ENCODE measurements at regions not wholly inside any gene's neighbourhood (a gene's known extent, or its start where the extent isn't known, plus 50 kb on each side); places are given as distances from the start of the nearest gene placed in this dataset.

DNA sequence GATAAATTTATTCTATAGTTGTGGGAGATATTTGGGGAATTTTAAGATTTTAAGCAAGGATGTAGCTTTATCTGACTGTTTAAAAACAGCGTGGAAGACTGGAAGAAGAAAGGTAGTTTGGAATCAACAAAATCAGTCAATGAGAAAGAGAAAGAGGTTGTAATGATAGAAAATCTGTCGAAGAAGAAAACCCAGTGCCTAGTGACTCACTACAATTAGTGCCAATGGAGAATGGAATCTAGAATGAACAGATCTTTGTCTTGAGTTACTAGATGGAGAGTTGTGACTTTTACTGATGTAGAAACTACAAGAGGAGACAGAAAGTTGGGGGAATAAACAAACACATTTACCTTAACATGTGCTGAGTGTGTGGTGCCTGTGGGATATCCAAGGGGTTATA, 577.8 kb upstream of the NR5A2 start:
- TF ChIP-seq, protein P1, sequence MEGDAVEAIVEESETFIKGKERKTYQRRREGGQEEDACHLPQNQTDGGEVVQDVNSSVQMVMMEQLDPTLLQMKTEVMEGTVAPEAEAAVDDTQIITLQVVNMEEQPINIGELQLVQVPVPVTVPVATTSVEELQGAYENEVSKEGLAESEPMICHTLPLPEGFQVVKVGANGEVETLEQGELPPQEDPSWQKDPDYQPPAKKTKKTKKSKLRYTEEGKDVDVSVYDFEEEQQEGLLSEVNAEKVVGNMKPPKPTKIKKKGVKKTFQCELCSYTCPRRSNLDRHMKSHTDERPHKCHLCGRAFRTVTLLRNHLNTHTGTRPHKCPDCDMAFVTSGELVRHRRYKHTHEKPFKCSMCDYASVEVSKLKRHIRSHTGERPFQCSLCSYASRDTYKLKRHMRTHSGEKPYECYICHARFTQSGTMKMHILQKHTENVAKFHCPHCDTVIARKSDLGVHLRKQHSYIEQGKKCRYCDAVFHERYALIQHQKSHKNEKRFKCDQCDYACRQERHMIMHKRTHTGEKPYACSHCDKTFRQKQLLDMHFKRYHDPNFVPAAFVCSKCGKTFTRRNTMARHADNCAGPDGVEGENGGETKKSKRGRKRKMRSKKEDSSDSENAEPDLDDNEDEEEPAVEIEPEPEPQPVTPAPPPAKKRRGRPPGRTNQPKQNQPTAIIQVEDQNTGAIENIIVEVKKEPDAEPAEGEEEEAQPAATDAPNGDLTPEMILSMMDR (IDR thresholded peaks at IDR 0.05), result no peak
- no peak for TF ChIP-seq EZH2phosphoT487 (IDR thresholded peaks at IDR 0.05)
- TF ChIP-seq EZH2 (IDR thresholded peaks at IDR 0.05), result no peak
- Histone ChIP-seq H3K9me3 (ENCODE audit: low read depth) (no peaks in the 10 kb centered on the region), H3K4me1 (peaks cover 7% of the 10 kb centered on the region), H3K9ac (no peak overlapping the region), H3K27me3 (no peaks in the 10 kb centered on the region), H3K79me2 (ENCODE audit: low read depth) (no peaks in the 10 kb centered on the region), H4K20me1 (ENCODE audit: low read depth) (no peaks in the 10 kb centered on the region), H3K27ac (no peak overlapping the region), H3K4me3 (no peak overlapping the region), H3F3A (ENCODE audit: low read depth) (no peaks in the 10 kb centered on the region), H3K36me3 (no peaks in the 10 kb centered on the region), H3K4me2 (no peak overlapping the region), H2AFZ (replicated peaks) (no peak overlapping the region)
- H3K9me3 Mint-ChIP-seq, result peaks cover 8% of the 10 kb centered on the region
- DNase-seq (ENCODE audit: low spot score), result no peak
- H3K4me1 Mint-ChIP-seq, result no peaks in the 10 kb centered on the region
- no peaks in the 10 kb centered on the region for H3K36me3 Mint-ChIP-seq
- no peak overlapping the region for H3K4me3 Mint-ChIP-seq
- no peaks in the 10 kb centered on the region for H3K27me3 Mint-ChIP-seq (ENCODE audit: insufficient read depth, low read depth)
- H3K27ac Mint-ChIP-seq, result no peak overlapping the region

GRCh38 chr1:199452627-199453026, 574.9 kb upstream of the NR5A2 start:
- Histone ChIP-seq H3F3A (ENCODE audit: low read depth) (no peaks in the 10 kb centered on the region), H3K9me3 (ENCODE audit: low read depth) (no peaks in the 10 kb centered on the region), H3K4me1 (peaks cover 7% of the 10 kb centered on the region), H3K79me2 (ENCODE audit: low read depth) (no peaks in the 10 kb centered on the region), H3K27ac (no peak overlapping the region), H3K4me3 (no peak overlapping the region), H3K36me3 (no peaks in the 10 kb centered on the region), H2AFZ (replicated peaks) (no peak overlapping the region), H3K27me3 (no peaks in the 10 kb centered on the region), H4K20me1 (ENCODE audit: low read depth) (no peaks in the 10 kb centered on the region), H3K4me2 (no peak overlapping the region), H3K9ac (no peak overlapping the region)
- no peaks in the 10 kb centered on the region for H3K4me1 Mint-ChIP-seq
- H3K9me3 Mint-ChIP-seq, result no peaks in the 10 kb centered on the region
- no peak overlapping the region for H3K4me3 Mint-ChIP-seq
- H3K36me3 Mint-ChIP-seq, result no peaks in the 10 kb centered on the region
- TF ChIP-seq, protein P1 (IDR thresholded peaks at IDR 0.05), result no peak
- no peak for TF ChIP-seq EZH2phosphoT487 (IDR thresholded peaks at IDR 0.05)
- no peak for TF ChIP-seq EZH2 (IDR thresholded peaks at IDR 0.05)
- no peak overlapping the region for H3K27ac Mint-ChIP-seq
- no peaks in the 10 kb centered on the region for H3K27me3 Mint-ChIP-seq (ENCODE audit: insufficient read depth, low read depth)
- no peak for DNase-seq (ENCODE audit: low spot score)

- peaks cover 7% of the 10 kb centered on the region for H3K4me1 ChIP-seq
- no peak for DNase-seq (ENCODE audit: low spot score)
- H4K20me1 ChIP-seq (ENCODE audit: low read depth), result no peaks in the 10 kb centered on the region
- Mint-ChIP-seq H3K4me3 (no peak overlapping the region), H3K27ac (no peak overlapping the region), H3K27me3 (ENCODE audit: insufficient read depth, low read depth) (no peaks in the 10 kb centered on the region), H3K4me1 (no peaks in the 10 kb centered on the region), H3K9me3 (no peaks in the 10 kb centered on the region), H3K36me3 (no peaks in the 10 kb centered on the region)
- H3K9me3 ChIP-seq (ENCODE audit: low read depth), result no peaks in the 10 kb centered on the region
- H3K27ac ChIP-seq, result no peak overlapping the region
- peak overlapping the region; percentile 34 for H2AFZ ChIP-seq (replicated peaks)
- no peaks in the 10 kb centered on the region for H3K36me3 ChIP-seq
- H3K9ac ChIP-seq, result no peak overlapping the region
- no peaks in the 10 kb centered on the region for H3F3A ChIP-seq (ENCODE audit: low read depth)
- no peaks in the 10 kb centered on the region for H3K79me2 ChIP-seq (ENCODE audit: low read depth)
- no peak overlapping the region for H3K4me2 ChIP-seq
- no peak overlapping the region for H3K4me3 ChIP-seq
- TF ChIP-seq, protein P1 (IDR thresholded peaks at IDR 0.05), result no peak
- TF ChIP-seq EZH2phosphoT487 (IDR thresholded peaks at IDR 0.05) (no peak), EZH2 (IDR thresholded peaks at IDR 0.05) (no peak)
- H3K27me3 ChIP-seq, result no peaks in the 10 kb centered on the region
Measured at GRCh38 chr1:199453723-199454122, 573.8 kb upstream of the NR5A2 start.

Data from neural progenitor cell (in vitro differentiated cells).